HS-5 (cell line): ENCODE measurements at regions not wholly inside any gene's neighbourhood (a gene's known extent, or its start where the extent isn't known, plus 50 kb on each side); places are given as distances from the start of the nearest gene placed in this dataset.

Source experiments
- DNase-seq: peaks from one replicate; pipeline ENCODE4 v3.0.0-alpha.2; 2012; ENCODE audit warnings: low read depth

- peak; percentile 98 for DNase-seq
Measured at GRCh38 chr5:13567819-13568218, 376.7 kb downstream of the DNAH5 start.

- DNase-seq: peak; percentile 99
Measured at GRCh38 chr5:13566871-13567339, 377.6 kb downstream of the DNAH5 start.

- DNase-seq: no peak
Measured at GRCh38 chr5:13558408-13558807, 386.1 kb downstream of the DNAH5 start.

GRCh38 chr5:13553896-13554295 lies 390.6 kb downstream of the DNAH5 start:
- DNase-seq: no peak

- DNase-seq: no peak
Measured at GRCh38 chr5:13552361-13552760, 392.1 kb downstream of the DNAH5 start.

GRCh38 chr5:13551645-13552044 lies 392.8 kb downstream of the DNAH5 start:
- DNase-seq: no peak

- no peak for DNase-seq
Measured at GRCh38 chr5:13540168-13540750, 404.2 kb downstream of the DNAH5 start.

- DNase-seq: peak; percentile 9
Measured at GRCh38 chr5:13536933-13537332, 407.6 kb downstream of the DNAH5 start.

- DNase-seq: no peak
Measured at GRCh38 chr5:13533833-13534232, 410.7 kb downstream of the DNAH5 start.

- no peak for DNase-seq
Measured at GRCh38 chr5:13529300-13529699, 415.2 kb downstream of the DNAH5 start.

- DNase-seq: no peak
Measured at GRCh38 chr5:13524936-13525335, 419.6 kb downstream of the DNAH5 start.

- no peak for DNase-seq
Measured at GRCh38 chr5:13519131-13519530, 425.4 kb downstream of the DNAH5 start.

- DNase-seq: no peak
Measured at GRCh38 chr5:13516195-13516594, 428.3 kb downstream of the DNAH5 start.

- DNase-seq: no peak
Measured at GRCh38 chr5:13511442-13511841, 433.0 kb downstream of the DNAH5 start.

- DNase-seq: no peak
Measured at GRCh38 chr5:13510616-13511015, 433.9 kb downstream of the DNAH5 start.

GRCh38 chr5:13508559-13508958 lies 435.9 kb downstream of the DNAH5 start:
- no peak for DNase-seq

- DNase-seq: no peak
Measured at GRCh38 chr5:13505326-13505725, 439.2 kb downstream of the DNAH5 start.

- DNase-seq: no peak
Measured at GRCh38 chr5:13503017-13503416, 441.5 kb downstream of the DNAH5 start.

GRCh38 chr5:13501176-13501575 lies 443.3 kb downstream of the DNAH5 start:
- DNase-seq: peak; percentile 80

GRCh38 chr5:13498279-13498678 lies 446.2 kb downstream of the DNAH5 start:
- DNase-seq: no peak

- no peak for DNase-seq
Measured at GRCh38 chr5:13488254-13488931, 456.1 kb downstream of the DNAH5 start.

GRCh38 chr5:13480834-13481233 lies 463.7 kb downstream of the DNAH5 start:
- DNase-seq: no peak

GRCh38 chr5:13478831-13479465 lies 465.5 kb downstream of the DNAH5 start:
- peak; percentile 55 for DNase-seq
